ENCODE measurements at regions not wholly inside any gene's neighbourhood (a gene's known extent, or its start where the extent isn't known, plus 50 kb on each side); places are given as distances from the start of the nearest gene placed in this dataset.

GRCh38 chr22:44549701-44550100 lies 51.7 kb upstream of the RTL6 start:
- DNase-seq, result no peak

- no peak for DNase-seq
These were observed 50.9 kb upstream of the RTL6 start for GRCh38 chr22:44548981-44549380.
